Osteocyte (in vitro differentiated cells): ENCODE measurements at regions not wholly inside any gene's neighbourhood (a gene's known extent, or its start where the extent isn't known, plus 50 kb on each side); places are given as distances from the start of the nearest gene placed in this dataset.

Experiments
- DNase-seq: peaks from one replicate; pipeline ENCODE4 v3.0.0; 2021; ENCODE audit warnings: mixed read lengths; ENCODE audit not compliant: unreplicated experiment; ENCODE audit errors: extremely low spot score
- H3K27ac Mint-ChIP-seq: one replicate; pipeline ENCODE4 v1.8.0; 2021; ENCODE audit warnings: mild to moderate bottlenecking, mixed read lengths; ENCODE audit not compliant: unreplicated experiment
- H3K27me3 Mint-ChIP-seq: one replicate; pipeline ENCODE4 v1.8.0; 2021; ENCODE audit warnings: mixed read lengths; ENCODE audit not compliant: unreplicated experiment
- H3K36me3 Mint-ChIP-seq: one replicate; pipeline ENCODE4 v1.8.0; 2021; ENCODE audit warnings: mixed read lengths; ENCODE audit not compliant: unreplicated experiment
- H3K4me1 Mint-ChIP-seq: one replicate; pipeline ENCODE4 v1.8.0; 2021; ENCODE audit warnings: mixed read lengths; ENCODE audit not compliant: unreplicated experiment
- H3K4me3 Mint-ChIP-seq: one replicate; pipeline ENCODE4 v1.8.0; 2021; ENCODE audit warnings: mild to moderate bottlenecking, moderate library complexity, mixed read lengths; ENCODE audit not compliant: unreplicated experiment
- H3K9me3 Mint-ChIP-seq: one replicate; pipeline ENCODE4 v1.8.0; 2021; ENCODE audit warnings: mixed read lengths; ENCODE audit not compliant: unreplicated experiment
- CTCF ChIP-seq: fragments of 200-600 bp; sonication (generic); IDR thresholded peaks from 2 replicates; pipeline ENCODE4 v1.5.0; 2021; ENCODE audit warnings: antibody characterized with exemption, mild to moderate bottlenecking, moderate library complexity

- Mint-ChIP-seq H3K27ac (no peak overlapping the region), H3K4me3 (no peak overlapping the region), H3K36me3 (no peaks in the 10 kb centered on the region), H3K9me3 (peaks cover 16% of the 10 kb centered on the region), H3K27me3 (peaks cover 21% of the 10 kb centered on the region), H3K4me1 (no peaks in the 10 kb centered on the region)
- TF ChIP-seq CTCF: no peak
- DNase-seq: no peak
Observed at GRCh38 chr9:75505654-75506053, 384.8 kb upstream of the PCSK5 start.

GRCh38 chr9:75529463-75529862 is 361.0 kb upstream of the PCSK5 start:
- Mint-ChIP-seq H3K4me3 (no peak overlapping the region), H3K27ac (no peak overlapping the region), H3K36me3 (no peaks in the 10 kb centered on the region), H3K9me3 (peaks cover 9% of the 10 kb centered on the region), H3K4me1 (no peaks in the 10 kb centered on the region), H3K27me3 (peaks cover 11% of the 10 kb centered on the region)
- no peak for DNase-seq
- TF ChIP-seq CTCF: no peak

GRCh38 chr9:75531588-75531987 is 358.9 kb upstream of the PCSK5 start:
- Mint-ChIP-seq H3K9me3 (peaks cover under 1% of the 10 kb centered on the region), H3K27ac (no peak overlapping the region), H3K4me1 (no peaks in the 10 kb centered on the region), H3K4me3 (no peak overlapping the region), H3K36me3 (no peaks in the 10 kb centered on the region), H3K27me3 (peaks cover 11% of the 10 kb centered on the region)
- no peak for TF ChIP-seq CTCF
- no peak for DNase-seq

GRCh38 chr9:75532233-75533050 is 358.0 kb upstream of the PCSK5 start:
- TF ChIP-seq CTCF: no peak
- no peak overlapping the region for H3K4me3 Mint-ChIP-seq
- peaks cover 10% of the 10 kb centered on the region for H3K27me3 Mint-ChIP-seq
- no peaks in the 10 kb centered on the region for H3K4me1 Mint-ChIP-seq
- H3K9me3 Mint-ChIP-seq: peaks cover 6% of the 10 kb centered on the region
- no peak overlapping the region for H3K27ac Mint-ChIP-seq
- no peaks in the 10 kb centered on the region for H3K36me3 Mint-ChIP-seq
- DNase-seq: no peak

- no peak for TF ChIP-seq CTCF
- Mint-ChIP-seq H3K4me3 (no peak overlapping the region), H3K27me3 (peaks cover 2% of the 10 kb centered on the region), H3K9me3 (peaks cover 17% of the 10 kb centered on the region), H3K4me1 (peaks cover 7% of the 10 kb centered on the region), H3K27ac (no peak overlapping the region), H3K36me3 (no peaks in the 10 kb centered on the region)
- DNase-seq: no peak
Observed at GRCh38 chr9:75539523-75539922, 350.9 kb upstream of the PCSK5 start.
